ENCODE measurements at regions not wholly inside any gene's neighbourhood (a gene's known extent, or its start where the extent isn't known, plus 50 kb on each side); places are given as distances from the start of the nearest gene placed in this dataset.

- Histone ChIP-seq H3K4me2 (replicated peaks; ENCODE audit: low read depth, low read length, poor library complexity, severe bottlenecking) (no peak overlapping the region), H3K27ac (ENCODE audit: low read length in 2 of 2) (no peak overlapping the region), H4K20me1 (ENCODE audit: control insufficient read depth, insufficient read depth, low read length, poor library complexity, severe bottlenecking) (no peaks in the 10 kb centered on the region), H3K27me3 (replicated peaks in 1 of 4; ENCODE audit: control extremely low read depth in 1 of 4, control insufficient read depth in 3 of 4, insufficient read depth in 4 of 4, low read length in 3 of 4) (peaks cover 0 to 14% (median 2%) of the 10 kb centered on the region in 4 experiments), H2AFZ (ENCODE audit: insufficient read depth, low read depth, low read length, poor library complexity, severe bottlenecking) (no peak overlapping the region), H3K36me3 (replicated peaks in 1 of 2; ENCODE audit: control extremely low read depth in 1 of 2, control insufficient read depth in 1 of 2, extremely low read depth in 1 of 2, insufficient read depth in 2 of 2, low read length in 1 of 2) (no peaks in the 10 kb centered on the region), H3K79me2 (ENCODE audit: control insufficient read depth, insufficient read depth, low read length) (no peaks in the 10 kb centered on the region), H3K4me3 (ENCODE audit: control extremely low read depth in 1 of 5, extremely low read depth in 1 of 5, insufficient read depth in 1 of 5, low read depth in 2 of 5, low read length in 4 of 5) (no peak overlapping the region), H3K4me1 (ENCODE audit: control insufficient read depth in 2 of 2, insufficient read depth in 2 of 2, low read length in 2 of 2) (peaks cover 4 to 6% of the 10 kb centered on the region in 2 donors), H3K9me3 (ENCODE audit: control extremely low read depth in 1 of 3, control insufficient read depth in 2 of 3, insufficient read depth in 1 of 3, low read length in 2 of 3) (no peaks in the 10 kb centered on the region), H3K9ac (ENCODE audit: low read length) (no peak overlapping the region)
- intact Hi-C loops (cut with micrococcal nuclease) = no loop called here
- no peak for ATAC-seq (ENCODE audit: low read depth)
- TF ChIP-seq EZH2 (IDR thresholded peaks at IDR 0.05; ENCODE audit: borderline replicate concordance, insufficient read depth, low read depth, low read length, poor library complexity, severe bottlenecking) = no peak
- no peak for TF ChIP-seq CTCF (IDR thresholded peaks at IDR 0.05)
- 83% methylated on average over 6 of the region's 9 CpGs for WGBS (ENCODE audit: insufficient coverage)
- Mint-ChIP-seq H3K27ac (no peak overlapping the region), H3K4me1 (peaks cover 14% of the 10 kb centered on the region), H3K4me3 (no peak overlapping the region), H3K27me3 (peaks cover 21% of the 10 kb centered on the region), H3K9me3 (ENCODE audit: insufficient read depth) (no peaks in the 10 kb centered on the region)
- CTCF ChIA-PET = no interaction called here
- POLR2A ChIA-PET = no interaction called here
- no peak for DNase-seq
Measured at GRCh38 chr4:118587116-118587831, 97.9 kb upstream of the METTL14 start.

GRCh38 chr4:118587946-118588345, 97.2 kb upstream of the METTL14 start:
- Histone ChIP-seq H3K4me1 (ENCODE audit: control insufficient read depth in 2 of 2, insufficient read depth in 2 of 2, low read length in 2 of 2) (peaks cover 4 to 6% of the 10 kb centered on the region in 2 donors), H3K27ac (ENCODE audit: low read length in 2 of 2) (no peak overlapping the region), H4K20me1 (ENCODE audit: control insufficient read depth, insufficient read depth, low read length, poor library complexity, severe bottlenecking) (no peaks in the 10 kb centered on the region), H2AFZ (ENCODE audit: insufficient read depth, low read depth, low read length, poor library complexity, severe bottlenecking) (no peak overlapping the region), H3K4me3 (ENCODE audit: control extremely low read depth in 1 of 5, extremely low read depth in 1 of 5, insufficient read depth in 1 of 5, low read depth in 2 of 5, low read length in 4 of 5) (no peak overlapping the region), H3K27me3 (replicated peaks in 1 of 4; ENCODE audit: control extremely low read depth in 1 of 4, control insufficient read depth in 3 of 4, insufficient read depth in 4 of 4, low read length in 3 of 4) (peaks cover 0 to 14% (median 2%) of the 10 kb centered on the region in 4 experiments), H3K4me2 (replicated peaks; ENCODE audit: low read depth, low read length, poor library complexity, severe bottlenecking) (no peak overlapping the region), H3K9ac (ENCODE audit: low read length) (no peak overlapping the region), H3K36me3 (replicated peaks in 1 of 2; ENCODE audit: control extremely low read depth in 1 of 2, control insufficient read depth in 1 of 2, extremely low read depth in 1 of 2, insufficient read depth in 2 of 2, low read length in 1 of 2) (no peaks in the 10 kb centered on the region), H3K9me3 (ENCODE audit: control extremely low read depth in 1 of 3, control insufficient read depth in 2 of 3, insufficient read depth in 1 of 3, low read length in 2 of 3) (no peaks in the 10 kb centered on the region), H3K79me2 (ENCODE audit: control insufficient read depth, insufficient read depth, low read length) (no peaks in the 10 kb centered on the region)
- Mint-ChIP-seq H3K27me3 (peaks cover 21% of the 10 kb centered on the region), H3K4me1 (peaks cover 14% of the 10 kb centered on the region), H3K9me3 (ENCODE audit: insufficient read depth) (no peaks in the 10 kb centered on the region), H3K27ac (no peak overlapping the region), H3K4me3 (no peak overlapping the region)
- intact Hi-C loops (cut with micrococcal nuclease) = no loop called here
- ATAC-seq (ENCODE audit: low read depth) (no peak), DNase-seq (no peak)
- CTCF ChIA-PET = no interaction called here
- TF ChIP-seq CTCF (IDR thresholded peaks at IDR 0.05) = no peak
- no peak for TF ChIP-seq EZH2 (IDR thresholded peaks at IDR 0.05; ENCODE audit: borderline replicate concordance, insufficient read depth, low read depth, low read length, poor library complexity, severe bottlenecking)
- WGBS (ENCODE audit: insufficient coverage) = 93% methylated on average over 2 of the region's 4 CpGs
- POLR2A ChIA-PET = no interaction called here

Data from B cell (primary cell).